ENCODE measurements at regions not wholly inside any gene's neighbourhood (a gene's known extent, or its start where the extent isn't known, plus 50 kb on each side); places are given as distances from the start of the nearest gene placed in this dataset.

- TF ChIP-seq CTCF (IDR thresholded peaks at IDR 0.05 in 2 of 3, conservative IDR thresholded peaks at IDR 0.05 in 1 of 3; ENCODE audit: borderline replicate concordance in 1 of 3, insufficient read depth in 1 of 3, low read depth in 2 of 3, low read length in 2 of 3), result no peak
- TF ChIP-seq SIN3A (IDR thresholded peaks at IDR 0.05; ENCODE audit: low read depth), result no peak
- no peak for TF ChIP-seq ZFX (IDR thresholded peaks at IDR 0.05)
- no peak for TF ChIP-seq SRF (IDR thresholded peaks at IDR 0.05; ENCODE audit: low read depth)
- TF ChIP-seq FOSL1 (IDR thresholded peaks at IDR 0.05; ENCODE audit: low read depth), result no peak
- no peak for TF ChIP-seq ELF1 (IDR thresholded peaks at IDR 0.05; ENCODE audit: borderline replicate concordance, low read depth)
- no peak for TF ChIP-seq JUND (IDR thresholded peaks at IDR 0.05)
Observed at GRCh38 chr3:63042833-63043232, 167.6 kb upstream of the CADPS start (continued).

- RAD21 ChIA-PET (ENCODE audit: low non-redundant PET in 1 of 2, low total read pairs in 2 of 2, uncharacterized antibody in 2 of 2, unreplicated experiment in 2 of 2), result no interaction called here
- Histone ChIP-seq H4K20me1 (ENCODE audit: insufficient read depth) (no peaks in the 10 kb centered on the region), H3K27me3 (ENCODE audit: insufficient read depth, low read length) (no peaks in the 10 kb centered on the region), H3K9me3 (ENCODE audit: control insufficient read depth in 1 of 2, insufficient read depth in 1 of 2, low read depth in 1 of 2, low read length in 2 of 2) (no peaks in the 10 kb centered on the region), H3K36me3 (ENCODE audit: control insufficient read depth in 1 of 2, insufficient read depth in 2 of 2, low read length in 2 of 2) (no peaks in the 10 kb centered on the region), H3K9me2 (ENCODE audit: insufficient read depth) (no peaks in the 10 kb centered on the region), H3K4me1 (ENCODE audit: control insufficient read depth in 1 of 2, insufficient read depth in 2 of 2, low read length in 2 of 2) (no peaks in the 10 kb centered on the region), H3K4me3 (replicated peaks in 1 of 2; ENCODE audit: low read depth in 1 of 2, low read length in 2 of 2) (no peak overlapping the region), H2AFZ (ENCODE audit: low read depth, low read length, poor library complexity, severe bottlenecking) (no peak overlapping the region), H3K27ac (ENCODE audit: low read depth, low read length) (no peak overlapping the region), H3K79me2 (ENCODE audit: insufficient read depth, low read length) (no peaks in the 10 kb centered on the region), H3K9ac (ENCODE audit: low read length) (no peak overlapping the region), H3K4me2 (ENCODE audit: low read length) (no peak overlapping the region)
- ATAC-seq (no peak), DNase-seq (ENCODE audit: low read depth, low spot score) (no peak)
- intact Hi-C loops (cut with micrococcal nuclease), result no loop called here
- BruUV-seq (replicated peaks), result no TSS peak
- CTCF ChIA-PET, result no interaction called here
- POLR2A ChIA-PET, result no interaction called here
- no peak for TF ChIP-seq CTCF (IDR thresholded peaks at IDR 0.05 in 2 of 3, conservative IDR thresholded peaks at IDR 0.05 in 1 of 3; ENCODE audit: borderline replicate concordance in 1 of 3, insufficient read depth in 1 of 3, low read depth in 2 of 3, low read length in 2 of 3)
- no peak for TF ChIP-seq JUND (IDR thresholded peaks at IDR 0.05)
- no peak for TF ChIP-seq POLR2A (IDR thresholded peaks at IDR 0.05; ENCODE audit: borderline replicate concordance, extremely low read depth, insufficient read depth, insufficient read length)
- no peak for TF ChIP-seq RAD21 (IDR thresholded peaks at IDR 0.05; ENCODE audit: low read depth)
- no peak for TF ChIP-seq REST (IDR thresholded peaks at IDR 0.05; ENCODE audit: low read depth)
- TF ChIP-seq POLR2AphosphoS5 (IDR thresholded peaks at IDR 0.05; ENCODE audit: low read depth, low read length), result no peak
- TF ChIP-seq YY1 (IDR thresholded peaks at IDR 0.05; ENCODE audit: extremely low read depth, insufficient replicate concordance, low read depth, low read length), result no peak
- TF ChIP-seq CEBPB (IDR thresholded peaks at IDR 0.05; ENCODE audit: low read depth), result no peak
- no peak for TF ChIP-seq ZBTB33 (IDR thresholded peaks at IDR 0.05; ENCODE audit: extremely low read depth, insufficient replicate concordance, low read length)
- no peak for TF ChIP-seq EZH2 (IDR thresholded peaks at IDR 0.05)
- no peak for TF ChIP-seq SP1 (IDR thresholded peaks at IDR 0.05; ENCODE audit: low read depth)
- no peak for TF ChIP-seq MAX (IDR thresholded peaks at IDR 0.05)
Observed at GRCh38 chr3:63043631-63044030, 168.4 kb upstream of the CADPS start.
